HepG2 (cell line): ENCODE measurements at regions not wholly inside any gene's neighbourhood (a gene's known extent, or its start where the extent isn't known, plus 50 kb on each side); places are given as distances from the start of the nearest gene placed in this dataset.

Source experiments
- ATAC-seq: fragments of 200-7000 bp; cut with Tn5 transposase; 3 replicates; pipeline ENCODE4 v1.9.1; 2020; ENCODE audit warnings: mild to moderate bottlenecking, moderate library complexity
- BruUV-seq: library from RNA; stranded (reverse); fragments of 400-500 nt; replicated peaks from 2 replicates; lab custom pipeline; 2021; lab: Mats Ljungman, UMichigan
- CTCF ChIA-PET: fragments of 300-600 bp; formaldehyde crosslinking; extraction: SDS; loops from one replicate; lab custom pipeline; 2021; ENCODE audit warnings: low total read pairs, inconsistent platforms, low intra/inter-chr PET ratio; lab: Yijun Ruan, JAX
- POLR2A ChIA-PET: fragments of 350-600 bp; sonication (Branson Sonifier 250); formaldehyde crosslinking; loops from one replicate; lab custom pipeline; 2020; ENCODE audit warnings: antibody characterized with exemption, inconsistent platforms; lab: Yijun Ruan, JAX
- DNase-seq: peaks from one replicate; pipeline ENCODE4 v3.0.0-alpha.2; 2015; ENCODE audit warnings: low spot score
- FAIRE-seq: peaks from 3 replicates; lab custom pipeline; 2011; peaks lifted over from hg19 to GRCh38; lab: Jason Lieb, UNC
- H2AFZ ChIP-seq: one replicate; pipeline ENCODE4 v1.6.1; 2011; ENCODE audit warnings: low read length, inconsistent platforms
- H3K27ac ChIP-seq: fragments of 300-600 bp; 3 replicates; pipeline ENCODE4 v1.8.0; 2011; ENCODE audit warnings: mixed run types, mild to moderate bottlenecking, mixed read lengths, low read length, inconsistent platforms; ENCODE audit not compliant: insufficient read depth; ENCODE audit errors: extremely low read length
- H3K27me3 ChIP-seq, 2 experiments: fragments of 200-600 bp in 1 of 2; 2 replicates in 1 of 2; 3 replicates in 1 of 2; pipeline versions ENCODE4 v1.6.0 to v1.8.0; 2011; ENCODE audit warnings: low read length in 2 of 2, mild to moderate bottlenecking in 2 of 2, moderate library complexity in 2 of 2, inconsistent platforms in 1 of 2; ENCODE audit not compliant: insufficient read depth in 2 of 2, control insufficient read depth in 1 of 2
- H3K36me3 ChIP-seq, 2 experiments: fragments of 200-600 bp in 1 of 2; replicated peaks in 1 of 2; 2 replicates in 1 of 2; 3 replicates in 1 of 2; pipeline versions ENCODE4 v1.5.1 to v1.8.0; 2011; ENCODE audit warnings: low read length in 2 of 2, inconsistent platforms in 1 of 2; ENCODE audit not compliant: insufficient read depth in 2 of 2, control insufficient read depth in 1 of 2
- H3K4me1 ChIP-seq: 2 replicates; pipeline ENCODE4 v1.5.1; 2012; ENCODE audit warnings: low read length, inconsistent platforms; ENCODE audit not compliant: insufficient read depth
- H3K4me2 ChIP-seq: 2 replicates; pipeline ENCODE4 v1.6.0; 2011; ENCODE audit warnings: low read depth, low read length, inconsistent platforms
- H3K4me3 ChIP-seq, 3 experiments: fragments of 200-600 bp in 1 of 3; sonication (generic), shearing (Covaris generic) in 1 of 3; replicated peaks in 1 of 3; 2 replicates each; pipeline ENCODE4 v1.5.1; 2011 to 2016; ENCODE audit warnings: low read length in 3 of 3, inconsistent platforms in 2 of 3, low read depth in 2 of 3, mild to moderate bottlenecking in 2 of 3, control low read depth in 1 of 3, mixed read lengths in 1 of 3; ENCODE audit not compliant: insufficient read depth in 1 of 3
- H3K79me2 ChIP-seq: one replicate; pipeline ENCODE4 v1.6.1; 2011; ENCODE audit warnings: low read length, inconsistent platforms; ENCODE audit not compliant: insufficient read depth
- H3K9ac ChIP-seq: 2 replicates; pipeline ENCODE4 v1.6.0; 2011; ENCODE audit warnings: mild to moderate bottlenecking, low read depth, low read length, inconsistent platforms; ENCODE audit not compliant: insufficient read depth
- H3K9me3 ChIP-seq: 2 replicates; pipeline ENCODE4 v1.5.1; 2012; ENCODE audit warnings: mild to moderate bottlenecking, low read length
- H4K20me1 ChIP-seq: 2 replicates; pipeline ENCODE4 v1.6.0; 2011; ENCODE audit warnings: inconsistent platforms, mild to moderate bottlenecking, low read length, moderate library complexity; ENCODE audit not compliant: insufficient read depth
- ARID5B ChIP-seq: IDR thresholded peaks from 2 replicates; pipeline ENCODE4 v1.4.0; 2020; ENCODE audit warnings: mild to moderate bottlenecking, missing genetic modification reagents
- DPF2 ChIP-seq: sonication (generic); formaldehyde crosslinking; IDR thresholded peaks from 2 replicates; pipeline ENCODE4 v1.4.0; 2020; ENCODE audit warnings: mild to moderate bottlenecking, low read depth, missing genetic modification reagents, borderline replicate concordance
- EP300 ChIP-seq, 3 experiments: sonication (generic) in 1 of 3; formaldehyde crosslinking in 1 of 3; IDR thresholded peaks; 2 replicates each; pipeline versions ENCODE4 v1.5.1 to v1.6.1; 2011 to 2020; ENCODE audit warnings: low read depth in 2 of 3, low read length in 2 of 3, borderline replicate concordance in 1 of 3, improper control_type of control experiment in 1 of 3, mild to moderate bottlenecking in 1 of 3, missing genetic modification reagents in 1 of 3, moderate library complexity in 1 of 3
- KAT2B ChIP-seq: fragments of 150-350 bp; IDR thresholded peaks from 2 replicates; pipeline ENCODE4 v1.6.1; 2014; ENCODE audit warnings: low read depth, low read length, borderline replicate concordance
- KLF6 ChIP-seq: IDR thresholded peaks from 2 replicates; pipeline ENCODE4 v1.8.0; 2016; ENCODE audit warnings: missing biosample characterization, missing genetic modification reagents
- NFE2 ChIP-seq: sonication (generic); formaldehyde crosslinking; IDR thresholded peaks from 2 replicates; pipeline ENCODE4 v1.4.0; 2020; ENCODE audit warnings: missing genetic modification reagents
- NR2F1 ChIP-seq, 2 experiments: fragments of 450-650 bp in 1 of 2; formaldehyde crosslinking in 1 of 2; IDR thresholded peaks; 2 replicates each; pipeline versions ENCODE4 v1.5.0 to v1.6.1; 2016 to 2020; ENCODE audit warnings: mild to moderate bottlenecking in 1 of 2, missing compliant biosample characterization in 1 of 2, missing genetic modification reagents in 1 of 2, moderate library complexity in 1 of 2
- PRDM15 ChIP-seq: sonication (generic); formaldehyde crosslinking; IDR thresholded peaks from 2 replicates; pipeline ENCODE4 v1.4.0; 2020; ENCODE audit warnings: missing genetic modification reagents
- SIX1 ChIP-seq: sonication (generic); formaldehyde crosslinking; IDR thresholded peaks from 2 replicates; pipeline ENCODE4 v1.4.0; 2020; ENCODE audit warnings: missing genetic modification reagents, borderline replicate concordance
- TBX2 ChIP-seq: sonication (generic); formaldehyde crosslinking; IDR thresholded peaks from 2 replicates; pipeline ENCODE4 v1.5.0; 2020; ENCODE audit warnings: missing genetic modification reagents, mild to moderate bottlenecking, borderline replicate concordance
- ZBTB42 ChIP-seq: sonication (generic); formaldehyde crosslinking; IDR thresholded peaks from 2 replicates; pipeline ENCODE4 v1.5.0; 2020; ENCODE audit warnings: mild to moderate bottlenecking, missing genetic modification reagents
- ZNF225 ChIP-seq: sonication (generic); formaldehyde crosslinking; IDR thresholded peaks from 2 replicates; pipeline ENCODE4 v1.4.0; 2020; ENCODE audit warnings: mild to moderate bottlenecking, missing genetic modification reagents
- ZNF251 ChIP-seq: sonication (generic); formaldehyde crosslinking; IDR thresholded peaks from 2 replicates; pipeline ENCODE4 v1.9.0; 2021; ENCODE audit warnings: mild to moderate bottlenecking, missing genetic modification reagents
- ZNF720 ChIP-seq: sonication (generic); formaldehyde crosslinking; IDR thresholded peaks from 2 replicates; pipeline ENCODE4 v1.4.0; 2020; ENCODE audit warnings: missing genetic modification reagents
- ZNF746 ChIP-seq: sonication (generic); formaldehyde crosslinking; IDR thresholded peaks from 2 replicates; pipeline ENCODE4 v1.8.0; 2022; ENCODE audit warnings: mild to moderate bottlenecking, missing genetic modification reagents
- ZSCAN9 ChIP-seq: IDR thresholded peaks from 2 replicates; pipeline ENCODE4 v1.6.1; 2016; ENCODE audit warnings: borderline replicate concordance
- WGBS: methylation state at CpG from one replicate; pipeline ENCODE4 v1.1.6; 2017; ENCODE audit warnings: low lambda C conversion rate; 5-methylcytosine and 5-hydroxymethylcytosine counted together
- in situ Hi-C: cut with HindIII; loops from 2 replicates; pipeline ENCODE4 v1.10.0; 2017; ENCODE audit warnings: low pct_unique_long_range_greater_than_20kb; ENCODE audit not compliant: extremely low pct_ligation_motif_present
- intact Hi-C: fragments of 100-400 bp; cut with micrococcal nuclease; formaldehyde crosslinking; loops from one replicate; pipeline ENCODE4 v1.10.0; 2022; ENCODE audit not compliant: unreplicated experiment

GRCh38 chrY:16097325-16097724 is 1573.0 kb downstream of the NLGN4Y start (continued):
- TF ChIP-seq PRDM15 (no peak), ZNF225 (CRISPR knock-in tag) (no peak)

- no peak overlapping the region for H2AFZ ChIP-seq
- POLR2A ChIA-PET = interaction anchor here (1.4 kb wide), 1 partner anchor 20 kb away, joined by 5 read pairs; no protein-coding TSS in a partner anchor
- H3K4me1 ChIP-seq = peaks cover 48% of the 10 kb centered on the region
- DNase-seq (peak; percentile 86), ATAC-seq (peak; percentile 100), FAIRE-seq (peak; percentile 97)
- no peaks in the 10 kb centered on the region for H4K20me1 ChIP-seq
- H3K9me3 ChIP-seq = no peaks in the 10 kb centered on the region; the same call in 1 of the 2 replicates
- H3K27me3 ChIP-seq = no peaks in the 10 kb centered on the region
- 0 out of 2 replicates have a peak overlapping the region, but pooled peaks have one; percentile 11 for H3K9ac ChIP-seq
- H3K4me3 ChIP-seq = peak overlapping the region in 1 of 3 experiments; percentile 16; a peak in 2 of 6 replicates
- H3K79me2 ChIP-seq = no peaks in the 10 kb centered on the region
- BruUV-seq = no TSS peak
- in situ Hi-C loops = no loop called here
- intact Hi-C loops = loop anchor here (1.0 kb wide), 1 partner anchor 20 kb away; no protein-coding TSS in a partner anchor
- H3K4me2 ChIP-seq = peak overlapping the region; percentile 51
- no peaks in the 10 kb centered on the region for H3K36me3 ChIP-seq
- WGBS = 0% methylated on average over 1 of the region's 1 CpG
- H3K27ac ChIP-seq = peak overlapping the region; percentile 84
- CTCF ChIA-PET = no interaction called here
- no peak for TF ChIP-seq ZNF251 (CRISPR knock-in tag)
- TF ChIP-seq ZNF746 (CRISPR knock-in tag) = no peak
- TF ChIP-seq NR2F1 (CRISPR knock-in tag; IDR thresholded peaks at IDR 0.05) = peak; percentile 54 to 81; a peak in 3 of 4 replicates
- TF ChIP-seq NFE2 (CRISPR knock-in tag) = no peak
- peak; percentile 82; the same call in 1 of the 2 replicates for TF ChIP-seq SIX1 (CRISPR knock-in tag)
- TF ChIP-seq ARID5B (CRISPR knock-in tag) = peak; percentile 89
- TF ChIP-seq ZNF720 (CRISPR knock-in tag) = no peak
- no peak for TF ChIP-seq TBX2 (CRISPR knock-in tag)
- no peak for TF ChIP-seq ZSCAN9 (CRISPR knock-in tag)
- no peak for TF ChIP-seq ZBTB42
- TF ChIP-seq EP300 (IDR thresholded peaks at IDR 0.05; ENCODE audit: low read depth in 2 of 2, low read length in 2 of 2) = peak in 1 of 2 experiments; percentile 84; a peak in 2 of 4 replicates
- TF ChIP-seq EP300 (CRISPR knock-in tag; IDR thresholded peaks at IDR 0.05; ENCODE audit: borderline replicate concordance) = peak; percentile 68; the same call in 1 of the 2 replicates
- TF ChIP-seq DPF2 (CRISPR knock-in tag) = peak; percentile 68
- TF ChIP-seq KLF6 (CRISPR knock-in tag) = no peak
- TF ChIP-seq KAT2B = no peak
These were observed 1577.5 kb downstream of the NLGN4Y start for GRCh38 chrY:16101815-16102214.
